Spleen (tissue), 11 donors: ENCODE measurements at regions not wholly inside any gene's neighbourhood (a gene's known extent, or its start where the extent isn't known, plus 50 kb on each side); places are given as distances from the start of the nearest gene placed in this dataset.

Experiments
- DNase-seq: peaks from one replicate; pipeline ENCODE4 v3.0.0-alpha.2; 2020
- H3K27ac ChIP-seq, 8 donors: fragments of 200-600 bp; sonication (generic) in 7 of 8; 1 replicate in 4 of 8; 2 replicates in 4 of 8; pipeline versions ENCODE4 v1.5.0 to v1.8.0; 2016 to 2021; ENCODE audit warnings: inconsistent platforms in 4 of 8, mild to moderate bottlenecking in 4 of 8, moderate library complexity in 1 of 8
- H3K27me3 ChIP-seq, 7 donors: fragments of 200-600 bp; sonication (generic) in 6 of 7; replicated peaks in 1 of 7; 1 replicate in 4 of 7; 2 replicates in 3 of 7; pipeline versions ENCODE4 v1.5.0 to v1.8.0; 2016 to 2021; ENCODE audit warnings: inconsistent platforms in 3 of 7, mild to moderate bottlenecking in 1 of 7
- H3K36me3 ChIP-seq, 6 donors: fragments of 200-600 bp; sonication (generic) in 5 of 6; 1 replicate in 4 of 6; 2 replicates in 2 of 6; pipeline versions ENCODE4 v1.5.0 to v1.8.0; 2016 to 2021; ENCODE audit warnings: inconsistent platforms in 2 of 6
- H3K4me1 ChIP-seq, 6 donors: fragments of 200-600 bp; sonication (generic) in 5 of 6; 1 replicate in 3 of 6; 2 replicates in 3 of 6; pipeline versions ENCODE4 v1.5.0 to v1.8.0; 2016 to 2021; ENCODE audit warnings: inconsistent platforms in 3 of 6
- H3K4me3 ChIP-seq, 8 donors: fragments of 200-600 bp; sonication (generic) in 7 of 8; 1 replicate in 4 of 8; 2 replicates in 4 of 8; pipeline versions ENCODE4 v1.5.0 to v1.8.0; 2016 to 2021; ENCODE audit warnings: inconsistent platforms in 4 of 8, mild to moderate bottlenecking in 4 of 8, moderate library complexity in 2 of 8
- H3K9me3 ChIP-seq, 8 donors: fragments of 200-600 bp; sonication (generic) in 7 of 8; 1 replicate in 4 of 8; 2 replicates in 4 of 8; pipeline versions ENCODE4 v1.5.0 to v1.8.0; 2016 to 2021; ENCODE audit warnings: inconsistent platforms in 4 of 8
- CTCF ChIP-seq, 11 experiments: fragments of 200-600 bp in 7 of 11; fragments of 450-650 bp in 4 of 11; sonication (generic) in 4 of 11; IDR thresholded peaks in 8 of 11; conservative IDR thresholded peaks in 3 of 11; 1 replicate in 7 of 11; 2 replicates in 4 of 11; pipeline versions ENCODE4 v1.4.0 to v1.8.0; 2016 to 2021; ENCODE audit warnings: antibody characterized with exemption in 11 of 11, inconsistent platforms in 4 of 11, mild to moderate bottlenecking in 1 of 11
- POLR2A ChIP-seq, 3 donors: fragments of 450-650 bp; IDR thresholded peaks; one replicate each; pipeline ENCODE4 v1.5.1; 2017; ENCODE audit warnings: antibody characterized with exemption in 3 of 3, mild to moderate bottlenecking in 1 of 3
- POLR2AphosphoS5 ChIP-seq, 3 donors: sonication (generic); formaldehyde crosslinking; IDR thresholded peaks; one replicate each; pipeline ENCODE4 v1.5.1; 2017; ENCODE audit warnings: antibody characterized with exemption in 3 of 3
- WGBS, 5 donors: extraction: QIAGEN DNeasy Blood & Tissue Kit in 3 of 5; methylation state at CpG; one replicate each; pipeline versions ENCODE4 v1.1.5 to v1.1.7; 2013 to 2018; 5-methylcytosine and 5-hydroxymethylcytosine counted together
- intact Hi-C: fragments of 100-400 bp; cut with DNase I; formaldehyde crosslinking; loops from one replicate; pipeline ENCODE4 v1.15.0; 2023; ENCODE audit warnings: low total_unique reads
- donor health status: healthy with polysubstance abuse.
- donor health status: DM: no; HTN: no; CAD: no; lungs with moderate emphysema.
- donor health status: DM: no; HTN: no; CAD: no.
- donor health status: Bipolar disorder and iron deficiency.
- donor health status: healthy.
- donor health status: DM: no; HTN: no; CAD: no.
- donor health status: DM: yes; HTN: yes; CAD: no.

DNA sequence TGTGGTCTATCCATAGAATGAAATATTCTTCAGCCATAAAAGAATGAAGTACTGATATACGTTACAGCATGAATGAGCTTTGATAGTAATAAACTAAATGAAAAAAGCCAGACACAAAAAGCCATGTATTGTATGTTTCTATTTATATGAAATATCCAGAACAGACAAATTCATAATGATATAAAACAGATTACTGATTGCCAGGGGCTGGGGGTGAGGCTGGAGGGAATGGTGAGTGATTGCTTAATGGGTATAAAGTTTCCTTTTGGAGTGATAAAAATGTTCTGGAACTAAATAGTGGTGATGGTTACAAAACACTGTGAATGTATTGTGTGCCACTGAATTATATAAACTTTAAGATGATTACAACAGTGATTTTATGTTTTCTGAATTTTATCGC lies 200.5 kb downstream of the MC4R start:
- H3K36me3 ChIP-seq: no peaks in the 10 kb centered on the region
- TF ChIP-seq POLR2AphosphoS5 (IDR thresholded peaks at IDR 0.05): no peak
- no peak for TF ChIP-seq CTCF (IDR thresholded peaks at IDR 0.05 in 8 of 11, conservative IDR thresholded peaks at IDR 0.05 in 3 of 11)
- TF ChIP-seq POLR2A (IDR thresholded peaks at IDR 0.05): no peak
- no peak overlapping the region for H3K27ac ChIP-seq
- WGBS, 5 donors: 86 to 95% (median 91%) methylated on average over 2 of the region's 2 CpGs
- no peak overlapping the region for H3K4me3 ChIP-seq
- intact Hi-C loops: no loop called here
- H3K4me1 ChIP-seq: no peaks in the 10 kb centered on the region
- H3K27me3 ChIP-seq: no peaks in the 10 kb centered on the region
- H3K9me3 ChIP-seq: no peaks in the 10 kb centered on the region
- DNase-seq: no peak

GRCh38 chr18:60163622-60164021 lies 209.0 kb downstream of the MC4R start:
- Histone ChIP-seq H3K4me3 (no peak overlapping the region), H3K4me1 (no peaks in the 10 kb centered on the region), H3K27ac (no peak overlapping the region), H3K27me3 (no peaks in the 10 kb centered on the region), H3K36me3 (no peaks in the 10 kb centered on the region), H3K9me3 (no peaks in the 10 kb centered on the region)
- intact Hi-C loops: no loop called here
- WGBS, 5 donors: 66 to 73% (median 72%) methylated on average over 5 of the region's 5 CpGs
- no peak for DNase-seq
- no peak for TF ChIP-seq CTCF (IDR thresholded peaks at IDR 0.05 in 8 of 11, conservative IDR thresholded peaks at IDR 0.05 in 3 of 11)
- no peak for TF ChIP-seq POLR2A (IDR thresholded peaks at IDR 0.05)

DNA sequence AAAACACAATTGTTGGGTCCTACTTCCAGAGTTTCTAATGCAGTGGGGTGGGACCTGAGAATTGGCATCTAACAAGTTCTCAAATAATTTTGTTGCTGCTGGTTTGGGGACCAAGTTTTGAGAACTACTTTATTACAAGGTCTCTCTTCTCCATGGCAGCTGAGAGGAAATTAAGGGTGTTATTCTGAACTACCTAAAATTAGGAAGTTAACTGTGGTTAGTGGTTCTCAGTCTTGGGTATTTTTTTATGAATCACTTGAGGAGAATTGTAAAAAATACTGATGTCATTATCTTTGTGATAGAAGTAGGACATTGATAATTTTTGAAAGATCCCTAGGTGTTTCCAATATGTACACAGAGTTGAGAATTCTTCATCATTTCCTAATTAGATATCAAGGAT lies 210.2 kb downstream of the MC4R start:
- H3K4me3 ChIP-seq: no peak overlapping the region
- no peaks in the 10 kb centered on the region for H3K9me3 ChIP-seq
- H3K4me1 ChIP-seq: no peaks in the 10 kb centered on the region
- no peak for TF ChIP-seq POLR2AphosphoS5 (IDR thresholded peaks at IDR 0.05)
- TF ChIP-seq POLR2A (IDR thresholded peaks at IDR 0.05): no peak
- TF ChIP-seq CTCF (IDR thresholded peaks at IDR 0.05 in 8 of 11, conservative IDR thresholded peaks at IDR 0.05 in 3 of 11): no peak
- H3K27ac ChIP-seq: no peak overlapping the region
- no peak for DNase-seq
- H3K36me3 ChIP-seq: no peaks in the 10 kb centered on the region
- intact Hi-C loops: no loop called here
- H3K27me3 ChIP-seq: no peaks in the 10 kb centered on the region

DNA sequence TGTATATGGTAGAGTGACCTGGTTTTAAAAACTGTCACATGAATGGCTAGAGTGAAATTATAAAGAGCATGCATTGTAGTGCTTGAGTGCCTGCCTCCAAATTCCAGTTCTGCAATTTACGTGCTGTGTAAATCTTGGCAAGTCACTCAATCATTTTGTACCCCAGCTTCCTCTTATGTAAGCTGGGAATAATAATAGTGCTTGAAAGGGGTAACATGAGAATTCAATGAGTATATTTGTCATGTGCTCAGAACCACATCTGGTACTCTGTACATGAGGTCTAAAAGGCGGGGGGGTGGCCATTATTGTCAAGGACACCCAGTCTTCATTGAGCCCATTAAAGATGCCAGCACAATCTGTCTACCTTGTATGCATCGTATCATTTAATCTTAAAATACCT lies 214.8 kb downstream of the MC4R start:
- DNase-seq: no peak
- intact Hi-C loops: no loop called here
- Histone ChIP-seq H3K4me1 (no peaks in the 10 kb centered on the region), H3K27ac (no peak overlapping the region), H3K4me3 (no peak overlapping the region), H3K27me3 (no peaks in the 10 kb centered on the region), H3K36me3 (no peaks in the 10 kb centered on the region), H3K9me3 (peaks cover 0 to 4% (median 0%) of the 10 kb centered on the region in 8 donors)
- no peak for TF ChIP-seq POLR2A (IDR thresholded peaks at IDR 0.05)
- TF ChIP-seq POLR2AphosphoS5 (IDR thresholded peaks at IDR 0.05): no peak
- no peak for TF ChIP-seq CTCF (IDR thresholded peaks at IDR 0.05 in 8 of 11, conservative IDR thresholded peaks at IDR 0.05 in 3 of 11)
- WGBS, 5 donors: 65 to 79% (median 72%) methylated on average over 3 of the region's 3 CpGs
